SH-SY5Y (cell line): ENCODE measurements at regions not wholly inside any gene's neighbourhood (a gene's known extent, or its start where the extent isn't known, plus 50 kb on each side); places are given as distances from the start of the nearest gene placed in this dataset.

Experiments used
- GATA2 ChIP-seq: IDR thresholded peaks from 2 replicates; pipeline ENCODE4 v1.6.1; 2011; ENCODE audit warnings: mild to moderate bottlenecking, low read depth, low read length
- GATA3 ChIP-seq: IDR thresholded peaks from 2 replicates; pipeline ENCODE4 v1.6.1; 2011; ENCODE audit warnings: low read depth, mild to moderate bottlenecking, low read length, moderate library complexity

- TF ChIP-seq GATA2 = no peak
- no peak for TF ChIP-seq GATA3
Measured at GRCh38 chr1:235045921-235046601, 82.6 kb downstream of the TOMM20 start.
